ENCODE measurements at regions not wholly inside any gene's neighbourhood (a gene's known extent, or its start where the extent isn't known, plus 50 kb on each side); places are given as distances from the start of the nearest gene placed in this dataset.

GRCh38 chr1:227450489-227450888, 112.9 kb upstream of the ZNF678 start:
- no peak for DNase-seq (ENCODE audit: low spot score)
- no peak for FAIRE-seq

- no peak for FAIRE-seq
- DNase-seq (ENCODE audit: low spot score) = no peak
Observed at GRCh38 chr1:227449741-227450441, 113.5 kb upstream of the ZNF678 start.

GRCh38 chr1:227449051-227449450, 114.3 kb upstream of the ZNF678 start:
- peak; percentile 43 for DNase-seq (ENCODE audit: low spot score)
- no peak for FAIRE-seq

- DNase-seq (ENCODE audit: low spot score) (no peak), FAIRE-seq (no peak)
Observed at GRCh38 chr1:227447531-227447990, 115.8 kb upstream of the ZNF678 start.

- DNase-seq (ENCODE audit: low spot score) (no peak), FAIRE-seq (no peak)
Observed at GRCh38 chr1:227445746-227446145, 117.6 kb upstream of the ZNF678 start.

- no peak for FAIRE-seq
- DNase-seq (ENCODE audit: low spot score) = no peak
Observed at GRCh38 chr1:227445092-227445674, 118.2 kb upstream of the ZNF678 start.

- DNase-seq (ENCODE audit: low spot score) (no peak), FAIRE-seq (no peak)
Observed at GRCh38 chr1:227440182-227440581, 121.9 kb upstream of the CDC42BPA start.

- FAIRE-seq = peak; percentile 35
- peak; percentile 55 for DNase-seq (ENCODE audit: low spot score)
Observed at GRCh38 chr1:227437495-227438008, 119.3 kb upstream of the CDC42BPA start.

GRCh38 chr1:227434808-227435444, 116.6 kb upstream of the CDC42BPA start:
- no peak for FAIRE-seq
- no peak for DNase-seq (ENCODE audit: low spot score)

- DNase-seq (ENCODE audit: low spot score) (no peak), FAIRE-seq (no peak)
Observed at GRCh38 chr1:227433663-227434341, 115.5 kb upstream of the CDC42BPA start.

- FAIRE-seq (no peak), DNase-seq (ENCODE audit: low spot score) (no peak)
Observed at GRCh38 chr1:227432981-227433380, 114.7 kb upstream of the CDC42BPA start.

GRCh38 chr1:227432181-227432535, 113.9 kb upstream of the CDC42BPA start:
- DNase-seq (ENCODE audit: low spot score) = no peak
- FAIRE-seq = no peak

GRCh38 chr1:227429447-227430359, 111.4 kb upstream of the CDC42BPA start:
- FAIRE-seq = no peak
- no peak for DNase-seq (ENCODE audit: low spot score)

GRCh38 chr1:227428803-227429202, 110.5 kb upstream of the CDC42BPA start:
- DNase-seq (ENCODE audit: low spot score) (no peak), FAIRE-seq (no peak)

- FAIRE-seq = no peak
- DNase-seq (ENCODE audit: low spot score) = no peak
Observed at GRCh38 chr1:227427411-227427810, 109.1 kb upstream of the CDC42BPA start.

GRCh38 chr1:227424953-227425352, 106.7 kb upstream of the CDC42BPA start:
- no peak for FAIRE-seq
- no peak for DNase-seq (ENCODE audit: low spot score)

GRCh38 chr1:227424159-227424680, 105.9 kb upstream of the CDC42BPA start:
- FAIRE-seq (no peak), DNase-seq (ENCODE audit: low spot score) (no peak)

GRCh38 chr1:227422581-227422980, 104.3 kb upstream of the CDC42BPA start:
- FAIRE-seq (no peak), DNase-seq (ENCODE audit: low spot score) (no peak)

- DNase-seq (ENCODE audit: low spot score) = no peak
- no peak for FAIRE-seq
Observed at GRCh38 chr1:227420147-227420546, 101.9 kb upstream of the CDC42BPA start.

GRCh38 chr1:227417756-227418480, 99.6 kb upstream of the CDC42BPA start:
- no peak for FAIRE-seq
- no peak for DNase-seq (ENCODE audit: low spot score)

Measured in RCC 7860 (cell line).